ENCODE measurements at regions not wholly inside any gene's neighbourhood (a gene's known extent, or its start where the extent isn't known, plus 50 kb on each side); places are given as distances from the start of the nearest gene placed in this dataset.
"Not testable (repeated sequence)": the region's sequence is repeated elsewhere in the genome, so short reads cannot be mapped to it uniquely, and the experiment has no call there.

DNA sequence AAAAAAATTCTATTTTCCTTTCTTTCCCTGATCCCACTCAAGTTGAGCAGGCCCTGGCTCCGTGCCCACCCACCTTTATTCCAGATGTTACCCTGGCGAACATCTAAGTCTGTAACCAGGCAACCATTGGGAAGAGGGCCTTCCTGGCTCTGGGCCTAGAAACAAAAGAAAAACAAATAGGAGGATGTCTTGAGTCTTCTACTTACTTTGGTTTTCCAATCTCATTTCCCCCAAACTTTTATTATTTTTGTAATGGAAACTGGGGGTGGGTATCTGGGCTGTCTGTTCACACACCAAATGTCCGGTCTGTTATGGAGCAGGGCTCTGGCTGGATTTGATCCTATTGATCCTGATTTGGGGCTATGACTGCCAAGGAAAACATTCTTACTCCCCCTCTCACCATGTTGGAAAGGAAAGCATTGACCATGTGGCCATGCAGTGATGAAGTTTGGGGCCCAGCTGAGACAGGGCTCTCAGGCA is 744.1 kb downstream of the DHX35 start:
- TF ChIP-seq, protein P1, sequence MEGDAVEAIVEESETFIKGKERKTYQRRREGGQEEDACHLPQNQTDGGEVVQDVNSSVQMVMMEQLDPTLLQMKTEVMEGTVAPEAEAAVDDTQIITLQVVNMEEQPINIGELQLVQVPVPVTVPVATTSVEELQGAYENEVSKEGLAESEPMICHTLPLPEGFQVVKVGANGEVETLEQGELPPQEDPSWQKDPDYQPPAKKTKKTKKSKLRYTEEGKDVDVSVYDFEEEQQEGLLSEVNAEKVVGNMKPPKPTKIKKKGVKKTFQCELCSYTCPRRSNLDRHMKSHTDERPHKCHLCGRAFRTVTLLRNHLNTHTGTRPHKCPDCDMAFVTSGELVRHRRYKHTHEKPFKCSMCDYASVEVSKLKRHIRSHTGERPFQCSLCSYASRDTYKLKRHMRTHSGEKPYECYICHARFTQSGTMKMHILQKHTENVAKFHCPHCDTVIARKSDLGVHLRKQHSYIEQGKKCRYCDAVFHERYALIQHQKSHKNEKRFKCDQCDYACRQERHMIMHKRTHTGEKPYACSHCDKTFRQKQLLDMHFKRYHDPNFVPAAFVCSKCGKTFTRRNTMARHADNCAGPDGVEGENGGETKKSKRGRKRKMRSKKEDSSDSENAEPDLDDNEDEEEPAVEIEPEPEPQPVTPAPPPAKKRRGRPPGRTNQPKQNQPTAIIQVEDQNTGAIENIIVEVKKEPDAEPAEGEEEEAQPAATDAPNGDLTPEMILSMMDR (conservative IDR thresholded peaks at IDR 0.05; ENCODE audit: low read depth, low read length), result no peak
- no peak overlapping the region for H3K4me3 ChIP-seq (ENCODE audit: low read depth, low read length)
- no peak for DNase-seq (ENCODE audit: low read depth)

DNA sequence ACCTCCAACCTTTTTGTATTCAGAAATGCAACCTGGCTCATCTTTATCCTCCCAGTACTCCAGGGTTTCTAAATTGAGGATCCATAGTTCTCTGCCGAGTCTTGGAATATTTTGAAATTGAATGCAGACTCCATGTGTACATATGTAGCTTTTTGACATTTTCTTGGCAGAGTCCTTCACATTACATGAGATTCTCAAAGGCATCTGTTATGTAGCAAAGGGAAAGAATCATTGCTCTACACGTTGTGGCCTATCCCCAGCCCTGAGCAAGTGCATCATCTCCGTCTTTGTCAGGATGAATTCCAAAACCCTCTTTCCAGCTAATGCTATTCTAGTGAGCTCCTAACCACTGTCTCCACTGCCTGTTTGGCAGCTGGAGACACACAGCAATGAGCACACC is 742.9 kb downstream of the DHX35 start:
- H3K4me3 ChIP-seq (ENCODE audit: low read depth, low read length), result no peak overlapping the region
- TF ChIP-seq, protein P1 (conservative IDR thresholded peaks at IDR 0.05; ENCODE audit: low read depth, low read length), result no peak
- no peak for DNase-seq (ENCODE audit: low read depth)

DNA sequence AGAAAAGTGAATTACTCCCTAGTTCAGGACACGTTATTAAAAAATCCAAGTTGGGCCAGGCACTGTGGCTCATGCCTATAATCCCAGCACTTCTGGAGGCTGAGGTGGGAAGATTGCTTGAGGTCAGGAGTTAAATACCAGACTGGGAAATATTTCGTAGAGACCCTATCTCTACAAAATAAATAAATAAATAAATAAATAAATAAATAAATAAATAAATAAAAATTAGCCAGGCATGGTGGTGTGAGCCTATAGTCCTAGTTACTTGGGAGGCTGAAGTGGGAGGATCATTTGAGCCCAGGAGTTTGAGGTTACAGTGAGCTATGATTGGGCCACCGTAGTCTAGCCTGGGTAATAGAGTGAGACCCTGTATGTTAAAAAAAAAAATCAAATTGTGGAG is 741.2 kb downstream of the DHX35 start:
- not testable (repeated sequence) for DNase-seq (ENCODE audit: low read depth); H3K4me3 ChIP-seq (ENCODE audit: low read depth, low read length)

DNA sequence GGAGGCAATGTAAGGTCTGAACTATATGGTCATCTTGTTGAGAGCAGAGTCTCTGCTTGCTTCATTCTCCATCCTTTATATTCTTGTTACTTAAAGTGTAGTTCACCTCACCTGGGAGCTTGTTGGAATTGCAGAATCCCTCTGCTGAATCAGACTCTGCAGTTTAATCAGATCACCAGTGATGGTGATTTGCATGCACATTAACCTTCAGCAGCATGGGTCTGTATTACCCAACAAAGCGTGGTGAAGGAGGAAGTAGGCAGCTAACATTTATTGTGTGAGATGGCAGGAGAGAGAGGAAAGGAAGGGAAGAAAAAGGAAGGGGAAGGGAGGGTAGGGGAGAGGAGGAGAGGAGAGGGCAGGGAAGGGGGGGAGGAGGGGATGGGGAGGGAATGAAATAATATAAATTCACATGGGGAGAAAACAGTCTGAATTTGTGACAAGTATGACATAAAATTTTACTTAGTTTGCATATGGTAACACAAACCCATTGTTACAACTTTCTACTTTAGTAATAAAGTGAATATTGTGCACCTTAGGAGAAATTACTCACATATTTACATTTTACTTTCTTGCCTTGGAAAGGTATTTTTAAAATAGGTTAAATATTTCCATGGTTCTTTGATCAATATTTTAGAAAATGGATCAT is 740.7 kb downstream of the DHX35 start:
- no peak for DNase-seq (ENCODE audit: low read depth)
- no peak overlapping the region for H3K4me3 ChIP-seq (ENCODE audit: low read depth, low read length)
- TF ChIP-seq, protein P1 (conservative IDR thresholded peaks at IDR 0.05; ENCODE audit: low read depth, low read length), result no peak

DNA sequence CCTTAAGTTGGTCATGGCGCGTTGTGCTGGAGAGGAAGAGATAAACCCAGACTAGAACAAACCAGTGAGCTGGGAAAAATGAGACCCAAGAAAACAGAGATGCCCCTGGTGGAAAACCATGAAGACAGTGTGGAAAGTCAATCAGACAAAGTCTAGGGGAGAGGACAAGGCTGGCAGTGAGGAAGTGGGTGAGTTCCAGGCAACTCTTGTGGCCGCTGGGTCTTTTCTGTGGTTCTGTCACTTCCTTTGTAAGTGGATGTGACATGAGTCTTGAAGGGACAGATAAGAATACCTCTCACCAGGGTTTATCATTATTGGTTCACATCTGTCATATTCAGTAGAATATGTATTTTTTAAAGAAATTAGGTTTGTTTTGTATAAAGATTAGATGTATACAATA is 738.4 kb downstream of the DHX35 start:
- H3K4me3 ChIP-seq (ENCODE audit: low read depth, low read length), result no peak overlapping the region
- no peak for DNase-seq (ENCODE audit: low read depth)
- TF ChIP-seq, protein P1 (conservative IDR thresholded peaks at IDR 0.05; ENCODE audit: low read depth, low read length), result no peak

DNA sequence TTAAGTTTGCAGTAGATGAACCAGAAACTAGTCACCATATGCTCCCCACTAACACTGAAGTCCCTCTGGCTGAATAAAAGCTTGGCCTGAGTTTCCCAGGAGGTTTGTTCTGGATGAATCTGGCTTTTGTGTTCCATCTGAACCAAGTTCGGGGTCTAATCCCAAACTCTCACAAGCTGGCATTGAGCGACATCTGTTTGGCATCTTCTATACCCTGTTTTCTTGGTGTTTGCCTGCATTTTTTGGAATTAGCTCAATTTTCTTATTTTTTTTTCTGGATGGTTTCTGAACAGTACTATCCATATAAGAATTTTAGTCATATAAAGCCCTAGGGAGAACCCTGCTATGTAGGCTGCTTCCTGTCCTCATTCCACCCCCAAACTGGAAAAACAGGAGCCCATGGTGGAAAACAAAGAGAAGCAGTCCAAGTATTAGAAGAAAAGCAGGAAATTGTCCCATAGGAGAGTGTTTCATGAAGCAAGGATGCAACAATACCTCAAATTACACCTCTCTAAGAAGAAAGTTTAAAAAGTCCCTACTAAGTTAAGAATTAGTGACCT is 737.1 kb downstream of the DHX35 start:
- TF ChIP-seq, protein P1 (conservative IDR thresholded peaks at IDR 0.05; ENCODE audit: low read depth, low read length), result no peak
- H3K4me3 ChIP-seq (ENCODE audit: low read depth, low read length), result no peak overlapping the region
- no peak for DNase-seq (ENCODE audit: low read depth)

DNA sequence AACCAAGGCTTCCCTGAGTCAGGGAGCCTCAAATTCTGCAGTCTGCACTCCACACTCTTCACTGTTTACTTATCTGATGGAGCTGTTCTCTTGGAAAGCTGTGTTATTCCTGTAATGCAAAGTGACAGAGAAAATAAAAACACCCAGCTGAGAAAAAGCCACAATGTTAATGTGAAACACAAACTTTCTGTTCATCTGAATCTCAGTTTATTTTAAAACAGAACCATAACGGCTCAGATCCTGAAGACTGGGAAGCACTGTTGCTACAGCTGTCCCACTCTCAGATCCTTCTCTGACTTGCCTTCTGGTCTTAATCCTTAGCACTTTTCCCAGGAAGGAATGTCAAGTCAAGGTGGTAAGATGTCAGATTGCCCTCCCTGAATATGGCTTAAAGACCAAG is 736.6 kb downstream of the DHX35 start:
- no peak overlapping the region for H3K4me3 ChIP-seq (ENCODE audit: low read depth, low read length)
- no peak for DNase-seq (ENCODE audit: low read depth)
- TF ChIP-seq, protein P1 (conservative IDR thresholded peaks at IDR 0.05; ENCODE audit: low read depth, low read length), result no peak

All from epithelial cell of proximal tubule (primary cell).